OCI-LY7 (cell line): ENCODE measurements at regions not wholly inside any gene's neighbourhood (a gene's known extent, or its start where the extent isn't known, plus 50 kb on each side); places are given as distances from the start of the nearest gene placed in this dataset.

Experiments used
- BruUV-seq: library from RNA; stranded (reverse); fragments of 400-500 nt; replicated peaks from 2 replicates; lab custom pipeline; 2021; lab: Mats Ljungman, UMichigan
- CTCF ChIA-PET: fragments of 300-600 bp; sonication (Branson Sonifier 250); formaldehyde crosslinking; loops from one replicate; lab custom pipeline; 2022; ENCODE audit warnings: antibody characterized with exemption; ENCODE audit not compliant: unreplicated experiment; lab: Charles Lee
- POLR2A ChIA-PET: fragments of 300-600 bp; sonication (Branson Sonifier 250); formaldehyde crosslinking; loops from one replicate; lab custom pipeline; 2022; ENCODE audit warnings: antibody characterized with exemption; lab: Charles Lee
- DNase-seq: peaks from one replicate; pipeline ENCODE4 v3.0.0-alpha.2; 2015; ENCODE audit warnings: low spot score
- H2AFZ ChIP-seq: fragments of 200-600 bp; sonication (generic), shearing (Covaris generic); 2 replicates; pipeline ENCODE4 v1.6.1; 2014; ENCODE audit warnings: mild to moderate bottlenecking, antibody characterized with exemption, low read length, moderate library complexity
- H3K27ac ChIP-seq: fragments of 200-600 bp; sonication (generic); 2 replicates; pipeline ENCODE4 v1.5.1; 2014; ENCODE audit warnings: mixed run types, low read depth, mild to moderate bottlenecking, moderate library complexity, low read length, inconsistent platforms; ENCODE audit not compliant: poor library complexity, severe bottlenecking
- H3K36me3 ChIP-seq: fragments of 200-600 bp; sonication (generic); 2 replicates; pipeline ENCODE4 v1.6.1; 2014; ENCODE audit warnings: mild to moderate bottlenecking, antibody characterized with exemption, low read length, moderate library complexity, mixed read lengths; ENCODE audit not compliant: insufficient read depth
- H3K4me1 ChIP-seq: fragments of 200-600 bp; sonication (generic); 2 replicates; pipeline ENCODE4 v1.5.1; 2014; ENCODE audit warnings: mild to moderate bottlenecking, low read length; ENCODE audit not compliant: insufficient read depth, poor library complexity, severe bottlenecking
- H3K4me2 ChIP-seq: fragments of 200-600 bp; sonication (generic); 2 replicates; pipeline ENCODE4 v1.6.1; 2014; ENCODE audit warnings: mild to moderate bottlenecking, low read length
- H3K4me3 ChIP-seq: fragments of 200-600 bp; sonication (generic); 2 replicates; pipeline ENCODE4 v1.5.1; 2014; ENCODE audit warnings: mild to moderate bottlenecking, low read depth, low read length; ENCODE audit not compliant: poor library complexity, severe bottlenecking
- H3K79me2 ChIP-seq: fragments of 200-600 bp; sonication (generic); 2 replicates; pipeline ENCODE4 v1.6.1; 2016; ENCODE audit warnings: low read depth, mild to moderate bottlenecking, low read length, moderate library complexity, mixed read lengths; ENCODE audit not compliant: insufficient read depth
- H3K9me2 ChIP-seq: fragments of 200-600 bp; sonication (generic); 2 replicates; pipeline ENCODE4 v1.6.1; 2016; ENCODE audit warnings: mild to moderate bottlenecking, low read length, mixed read lengths; ENCODE audit not compliant: insufficient read depth
- H3K9me3 ChIP-seq: fragments of 200-600 bp; sonication (generic); 2 replicates; pipeline ENCODE4 v1.6.1; 2014; ENCODE audit warnings: mild to moderate bottlenecking, mixed run types, low read length, mixed read lengths
- H4K20me1 ChIP-seq: fragments of 200-600 bp; sonication (generic); 2 replicates; pipeline ENCODE4 v1.6.1; 2014; ENCODE audit warnings: mild to moderate bottlenecking, antibody characterized with exemption, low read length, moderate library complexity, mixed read lengths; ENCODE audit not compliant: insufficient read depth
- CTCF ChIP-seq: fragments of 200-600 bp; sonication (generic); conservative IDR thresholded peaks from 2 replicates; pipeline ENCODE4 v1.5.1; 2014; ENCODE audit warnings: mild to moderate bottlenecking, antibody characterized with exemption, low read length, moderate library complexity, mixed read lengths
- EZH2phosphoT487 ChIP-seq: fragments of 200-600 bp; sonication (generic); IDR thresholded peaks from 2 replicates; pipeline ENCODE4 v1.6.1; 2018; ENCODE audit warnings: low read depth, borderline replicate concordance, mild to moderate bottlenecking, mixed run types, antibody characterized with exemption, low read length, moderate library complexity, mixed read lengths
- intact Hi-C: fragments of 100-400 bp; cut with micrococcal nuclease; formaldehyde crosslinking; loops from one replicate; pipeline ENCODE4 v1.10.0; 2022; ENCODE audit not compliant: unreplicated experiment

GRCh38 chr5:6321078-6321477 lies 57.3 kb downstream of the MED10 start:
- no peak overlapping the region for H2AFZ ChIP-seq
- H3K4me1 ChIP-seq = no peaks in the 10 kb centered on the region
- DNase-seq = no peak
- ChIA-PET CTCF (no interaction called here), POLR2A (no interaction called here)
- H3K9me3 ChIP-seq = no peaks in the 10 kb centered on the region
- no peaks in the 10 kb centered on the region for H4K20me1 ChIP-seq
- TF ChIP-seq CTCF (no peak), EZH2phosphoT487 (no peak)
- H3K36me3 ChIP-seq = no peaks in the 10 kb centered on the region
- no peaks in the 10 kb centered on the region for H3K79me2 ChIP-seq
- no peak overlapping the region for H3K27ac ChIP-seq
- no TSS peak for BruUV-seq
- H3K9me2 ChIP-seq = no peaks in the 10 kb centered on the region
- H3K4me3 ChIP-seq = no peak overlapping the region
- H3K4me2 ChIP-seq = no peak overlapping the region
- intact Hi-C loops = no loop called here

GRCh38 chr5:6319116-6319515 lies 59.2 kb downstream of the MED10 start:
- Histone ChIP-seq H3K4me1 (no peaks in the 10 kb centered on the region), H3K9me2 (no peaks in the 10 kb centered on the region), H2AFZ (no peak overlapping the region), H3K36me3 (no peaks in the 10 kb centered on the region), H3K9me3 (no peaks in the 10 kb centered on the region), H3K4me3 (no peak overlapping the region), H3K79me2 (no peaks in the 10 kb centered on the region), H3K27ac (no peak overlapping the region), H3K4me2 (no peak overlapping the region), H4K20me1 (no peaks in the 10 kb centered on the region)
- POLR2A ChIA-PET = interaction anchor here (0.7 to 1.1 kb wide), 2 partner anchors 157 to 494 kb away, joined by 5 to 6 read pairs; no protein-coding TSS in a partner anchor
- TF ChIP-seq CTCF (no peak), EZH2phosphoT487 (no peak)
- intact Hi-C loops = no loop called here
- CTCF ChIA-PET = no interaction called here
- no peak for DNase-seq
- no TSS peak for BruUV-seq

GRCh38 chr5:6317116-6317798 lies 61.1 kb downstream of the MED10 start:
- Histone ChIP-seq H3K4me1 (no peaks in the 10 kb centered on the region), H2AFZ (no peak overlapping the region), H3K9me2 (no peaks in the 10 kb centered on the region), H3K27ac (no peak overlapping the region), H3K4me2 (no peak overlapping the region), H3K9me3 (no peaks in the 10 kb centered on the region), H3K4me3 (no peak overlapping the region), H4K20me1 (no peaks in the 10 kb centered on the region), H3K36me3 (no peaks in the 10 kb centered on the region), H3K79me2 (no peaks in the 10 kb centered on the region)
- BruUV-seq = no TSS peak
- CTCF ChIA-PET = no interaction called here
- POLR2A ChIA-PET = interaction anchor here (0.6 to 2.0 kb wide), 2 partner anchors 49 to 1656 kb away, joined by 3 to 4 read pairs; no protein-coding TSS in a partner anchor
- TF ChIP-seq EZH2phosphoT487 = no peak
- TF ChIP-seq CTCF = no peak
- DNase-seq = no peak
- intact Hi-C loops = no loop called here
